CD4-positive, CD25-positive, alpha-beta regulatory T cell (primary cell): ENCODE measurements at regions not wholly inside any gene's neighbourhood (a gene's known extent, or its start where the extent isn't known, plus 50 kb on each side); places are given as distances from the start of the nearest gene placed in this dataset.

Experiments used
- ATAC-seq, 2 donors: fragments of 150-1000 bp; cut with Tn5 transposase; one replicate each; pipeline ENCODE4 v1.10.0; 2021; ENCODE audit warnings: low read depth in 2 of 2, moderate number of reproducible peaks in 2 of 2, moderate library complexity in 1 of 2
- DNase-seq, 3 donors: peaks; one replicate each; pipeline versions ENCODE4 v3.0.0 to v3.0.0-alpha.2; 2012 to 2022; ENCODE audit warnings: mixed read lengths in 1 of 3
- H3K27ac ChIP-seq: one replicate; pipeline ENCODE4 v1.7.0; 2013; ENCODE audit warnings: mild to moderate bottlenecking, low read length; ENCODE audit not compliant: insufficient read depth, poor library complexity, severe bottlenecking
- H3K27me3 ChIP-seq: one replicate; pipeline ENCODE4 v1.7.0; 2013; ENCODE audit warnings: low read length; ENCODE audit not compliant: control insufficient read depth, insufficient read depth
- H3K36me3 ChIP-seq: one replicate; pipeline ENCODE4 v1.7.0; 2013; ENCODE audit warnings: mild to moderate bottlenecking, low read length, moderate library complexity; ENCODE audit not compliant: control insufficient read depth, insufficient read depth
- H3K4me1 ChIP-seq: 2 replicates; pipeline ENCODE4 v1.7.0; 2013; ENCODE audit warnings: mild to moderate bottlenecking, low read length; ENCODE audit not compliant: insufficient read depth, control insufficient read depth, poor library complexity, severe bottlenecking
- H3K4me3 ChIP-seq: one replicate; pipeline ENCODE4 v1.7.0; 2013; ENCODE audit warnings: low read depth, mild to moderate bottlenecking, low read length, moderate library complexity
- H3K9me3 ChIP-seq, 2 experiments: 1 replicate in 1 of 2; 2 replicates in 1 of 2; pipeline ENCODE4 v1.7.0; 2013; ENCODE audit warnings: low read length in 2 of 2, mild to moderate bottlenecking in 1 of 2, moderate library complexity in 1 of 2; ENCODE audit not compliant: control insufficient read depth in 2 of 2
- H3K27ac Mint-ChIP-seq, 3 donors: one replicate each; pipeline ENCODE4 v1.8.0; 2020 to 2022; ENCODE audit warnings: mild to moderate bottlenecking in 3 of 3, mixed read lengths in 3 of 3, moderate library complexity in 2 of 3
- H3K27me3 Mint-ChIP-seq: one replicate; pipeline ENCODE4 v1.8.0; 2022; ENCODE audit warnings: mild to moderate bottlenecking, mixed read lengths
- H3K36me3 Mint-ChIP-seq: one replicate; pipeline ENCODE4 v1.8.0; 2020; ENCODE audit warnings: mixed read lengths
- H3K4me1 Mint-ChIP-seq, 4 donors: one replicate each; pipeline ENCODE4 v1.8.0; 2020 to 2022; ENCODE audit warnings: mixed read lengths in 4 of 4, mild to moderate bottlenecking in 1 of 4
- H3K4me3 Mint-ChIP-seq, 4 donors: one replicate each; pipeline ENCODE4 v1.8.0; 2020 to 2022; ENCODE audit warnings: mild to moderate bottlenecking in 4 of 4, mixed read lengths in 4 of 4, moderate library complexity in 3 of 4
- H3K9me3 Mint-ChIP-seq, 7 donors: one replicate each; pipeline ENCODE4 v1.8.0; 2020 to 2022; ENCODE audit warnings: mixed read lengths in 7 of 7, mild to moderate bottlenecking in 3 of 7, moderate library complexity in 2 of 7

GRCh38 chr4:67104145-67104544 is 441.2 kb downstream of the CENPC start:
- Histone ChIP-seq H3K4me3 (no peak overlapping the region), H3K27me3 (no peaks in the 10 kb centered on the region), H3K27ac (no peak overlapping the region), H3K36me3 (no peaks in the 10 kb centered on the region), H3K4me1 (no peaks in the 10 kb centered on the region), H3K9me3 (no peaks in the 10 kb centered on the region)
- no peaks in the 10 kb centered on the region for H3K4me1 Mint-ChIP-seq
- H3K4me3 Mint-ChIP-seq = no peak overlapping the region
- peaks cover 0 to 5% (median 0%) of the 10 kb centered on the region in 7 donors for H3K9me3 Mint-ChIP-seq
- no peak overlapping the region for H3K27ac Mint-ChIP-seq
- no peak for DNase-seq
- H3K27me3 Mint-ChIP-seq = no peaks in the 10 kb centered on the region
- H3K36me3 Mint-ChIP-seq = no peaks in the 10 kb centered on the region
- ATAC-seq = no peak

DNA sequence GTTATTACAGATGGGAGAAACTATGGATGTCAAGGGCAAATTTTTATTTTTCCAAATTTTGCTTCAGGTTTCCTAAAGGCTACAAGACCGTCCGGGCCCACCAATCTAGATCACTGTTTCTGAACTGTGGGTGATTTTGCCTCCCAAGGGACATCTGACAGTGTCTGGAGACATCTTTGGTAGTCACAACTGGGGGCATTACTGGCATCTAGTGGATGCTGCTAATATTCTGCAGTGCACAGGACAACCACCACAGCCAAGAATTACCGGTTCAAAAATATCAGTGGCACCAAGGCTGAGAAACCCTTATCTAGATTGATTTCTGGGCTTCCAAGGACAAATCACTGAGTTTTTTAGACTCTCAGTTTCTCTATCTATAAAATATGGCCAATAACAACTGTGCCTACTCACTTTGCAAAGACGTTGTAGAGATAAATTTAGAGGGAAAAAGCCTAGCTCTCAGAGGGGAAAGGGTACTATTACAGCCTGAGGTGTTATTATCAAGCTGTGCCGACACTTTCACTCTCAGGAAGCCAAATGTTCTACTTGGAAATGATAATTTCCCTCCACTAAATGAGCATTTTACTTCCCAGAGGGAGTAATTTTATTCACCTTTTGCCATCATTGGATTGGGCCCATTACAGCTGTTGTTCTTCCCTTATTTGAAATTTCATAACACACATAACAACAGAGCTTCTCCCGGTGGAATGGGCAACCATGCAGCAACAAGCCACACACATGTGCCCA is 442.1 kb downstream of the CENPC start:
- Mint-ChIP-seq H3K27me3 (no peaks in the 10 kb centered on the region), H3K27ac (no peak overlapping the region), H3K36me3 (no peaks in the 10 kb centered on the region), H3K9me3 (peaks cover 0 to 5% (median 0%) of the 10 kb centered on the region in 7 donors), H3K4me3 (no peak overlapping the region), H3K4me1 (no peaks in the 10 kb centered on the region)
- no peak overlapping the region for H3K4me3 ChIP-seq
- no peaks in the 10 kb centered on the region for H3K9me3 ChIP-seq
- ATAC-seq = no peak
- no peak for DNase-seq
- no peaks in the 10 kb centered on the region for H3K27me3 ChIP-seq
- no peak overlapping the region for H3K27ac ChIP-seq
- H3K4me1 ChIP-seq = no peaks in the 10 kb centered on the region
- no peaks in the 10 kb centered on the region for H3K36me3 ChIP-seq

GRCh38 chr4:67101612-67102011 is 443.7 kb downstream of the CENPC start:
- H3K27me3 ChIP-seq = no peaks in the 10 kb centered on the region
- H3K4me3 Mint-ChIP-seq = no peak overlapping the region
- no peak overlapping the region for H3K27ac ChIP-seq
- H3K36me3 ChIP-seq = no peaks in the 10 kb centered on the region
- H3K36me3 Mint-ChIP-seq = no peaks in the 10 kb centered on the region
- H3K27me3 Mint-ChIP-seq = no peaks in the 10 kb centered on the region
- no peak overlapping the region for H3K27ac Mint-ChIP-seq
- no peak overlapping the region for H3K4me3 ChIP-seq
- H3K9me3 ChIP-seq = no peaks in the 10 kb centered on the region
- H3K4me1 ChIP-seq = no peaks in the 10 kb centered on the region
- peaks cover 0 to 8% (median 0%) of the 10 kb centered on the region in 7 donors for H3K9me3 Mint-ChIP-seq
- DNase-seq (no peak), ATAC-seq (no peak)
- H3K4me1 Mint-ChIP-seq = no peaks in the 10 kb centered on the region

- no peak overlapping the region for H3K27ac Mint-ChIP-seq
- no peak overlapping the region for H3K4me3 ChIP-seq
- no peak overlapping the region for H3K27ac ChIP-seq
- no peaks in the 10 kb centered on the region for H3K27me3 ChIP-seq
- DNase-seq = no peak
- no peaks in the 10 kb centered on the region for H3K27me3 Mint-ChIP-seq
- H3K4me3 Mint-ChIP-seq = no peak overlapping the region
- no peak for ATAC-seq
- no peaks in the 10 kb centered on the region for H3K36me3 ChIP-seq
- H3K4me1 ChIP-seq = no peaks in the 10 kb centered on the region
- no peaks in the 10 kb centered on the region for H3K9me3 ChIP-seq
- H3K4me1 Mint-ChIP-seq = no peaks in the 10 kb centered on the region
- no peaks in the 10 kb centered on the region for H3K36me3 Mint-ChIP-seq
- H3K9me3 Mint-ChIP-seq = peaks cover 0 to 2% (median 0%) of the 10 kb centered on the region in 7 donors
These were observed 453.0 kb downstream of the CENPC start for GRCh38 chr4:67092351-67092750.

GRCh38 chr4:67091673-67092072 is 453.6 kb downstream of the CENPC start:
- Mint-ChIP-seq H3K4me1 (no peaks in the 10 kb centered on the region), H3K4me3 (no peak overlapping the region), H3K9me3 (peaks cover 0 to 2% (median 0%) of the 10 kb centered on the region in 7 donors), H3K27me3 (no peaks in the 10 kb centered on the region), H3K36me3 (no peaks in the 10 kb centered on the region), H3K27ac (no peak overlapping the region)
- H3K9me3 ChIP-seq = no peaks in the 10 kb centered on the region
- H3K4me1 ChIP-seq = no peaks in the 10 kb centered on the region
- H3K36me3 ChIP-seq = no peaks in the 10 kb centered on the region
- no peak for ATAC-seq
- no peak for DNase-seq
- no peak overlapping the region for H3K27ac ChIP-seq
- no peaks in the 10 kb centered on the region for H3K27me3 ChIP-seq
- H3K4me3 ChIP-seq = no peak overlapping the region

DNA sequence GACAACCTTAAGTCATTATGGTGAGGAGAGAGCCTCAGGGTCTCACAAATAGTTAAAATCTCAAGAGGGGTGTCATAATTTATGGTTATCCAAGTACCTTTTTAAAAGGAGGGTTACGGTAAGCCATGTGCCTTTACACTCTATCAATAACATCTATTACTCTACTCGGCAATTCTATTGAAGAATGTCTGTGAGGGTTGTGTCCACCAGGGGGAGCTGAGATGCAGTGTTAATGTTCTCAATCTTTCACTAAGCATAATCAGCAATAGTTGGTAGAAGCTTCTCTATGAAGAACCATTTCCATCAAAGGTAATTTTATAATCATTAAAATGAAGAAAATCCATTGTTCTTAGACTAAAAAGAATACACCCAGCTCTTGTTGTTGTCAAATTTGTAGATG is 457.4 kb downstream of the CENPC start:
- H3K4me1 ChIP-seq = no peaks in the 10 kb centered on the region
- Mint-ChIP-seq H3K27me3 (no peaks in the 10 kb centered on the region), H3K27ac (no peak overlapping the region), H3K4me1 (no peaks in the 10 kb centered on the region), H3K9me3 (peaks cover 0 to 4% (median 0%) of the 10 kb centered on the region in 7 donors), H3K36me3 (no peaks in the 10 kb centered on the region), H3K4me3 (no peak overlapping the region)
- no peaks in the 10 kb centered on the region for H3K9me3 ChIP-seq
- no peak overlapping the region for H3K4me3 ChIP-seq
- H3K36me3 ChIP-seq = no peaks in the 10 kb centered on the region
- ATAC-seq (no peak), DNase-seq (peak in 2 of 3 donors; percentile 5 to 41)
- H3K27ac ChIP-seq = no peak overlapping the region
- no peaks in the 10 kb centered on the region for H3K27me3 ChIP-seq

- no peak overlapping the region for H3K27ac ChIP-seq
- H3K4me3 Mint-ChIP-seq = no peak overlapping the region
- DNase-seq (no peak), ATAC-seq (no peak)
- H3K27me3 Mint-ChIP-seq = no peaks in the 10 kb centered on the region
- no peaks in the 10 kb centered on the region for H3K36me3 Mint-ChIP-seq
- H3K27ac Mint-ChIP-seq = no peak overlapping the region
- H3K27me3 ChIP-seq = no peaks in the 10 kb centered on the region
- H3K4me1 ChIP-seq = no peaks in the 10 kb centered on the region
- no peaks in the 10 kb centered on the region for H3K36me3 ChIP-seq
- H3K4me3 ChIP-seq = no peak overlapping the region
- H3K9me3 Mint-ChIP-seq = peaks cover 0 to 4% (median 0%) of the 10 kb centered on the region in 7 donors
- no peaks in the 10 kb centered on the region for H3K4me1 Mint-ChIP-seq
- no peaks in the 10 kb centered on the region for H3K9me3 ChIP-seq
These were observed 460.5 kb downstream of the CENPC start for GRCh38 chr4:67084783-67085182.

DNA sequence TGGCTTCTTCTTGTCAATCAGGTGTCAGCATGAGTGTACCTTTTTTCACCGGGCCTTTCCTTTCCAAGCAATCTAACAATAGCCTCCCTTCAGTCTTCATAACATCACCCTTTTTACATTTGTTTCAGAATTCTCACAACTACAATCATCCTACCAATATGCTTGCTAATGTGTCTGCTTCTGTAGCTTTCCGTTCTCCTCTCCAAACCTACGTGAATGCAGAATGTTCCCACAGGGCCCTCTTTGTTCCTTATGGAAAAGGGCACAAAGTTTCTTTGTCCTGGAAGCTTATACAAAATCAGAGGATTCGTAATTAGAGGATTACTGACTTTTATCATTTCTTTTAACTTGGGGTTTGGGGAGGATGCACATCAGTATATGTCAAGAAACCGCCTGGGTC is 461.8 kb downstream of the CENPC start:
- no peaks in the 10 kb centered on the region for H3K4me1 ChIP-seq
- H3K4me3 ChIP-seq = no peak overlapping the region
- no peak overlapping the region for H3K27ac Mint-ChIP-seq
- H3K36me3 Mint-ChIP-seq = no peaks in the 10 kb centered on the region
- DNase-seq = no peak
- H3K27me3 Mint-ChIP-seq = no peaks in the 10 kb centered on the region
- H3K4me3 Mint-ChIP-seq = no peak overlapping the region
- ATAC-seq = no peak
- H3K4me1 Mint-ChIP-seq = no peaks in the 10 kb centered on the region
- H3K27me3 ChIP-seq = no peaks in the 10 kb centered on the region
- no peaks in the 10 kb centered on the region for H3K9me3 ChIP-seq
- H3K36me3 ChIP-seq = no peaks in the 10 kb centered on the region
- H3K27ac ChIP-seq = no peak overlapping the region
- peaks cover 0 to 4% (median 0%) of the 10 kb centered on the region in 7 donors for H3K9me3 Mint-ChIP-seq
